GM12878 (cell line): ENCODE measurements at regions not wholly inside any gene's neighbourhood (a gene's known extent, or its start where the extent isn't known, plus 50 kb on each side); places are given as distances from the start of the nearest gene placed in this dataset.

ENCODE experiments used
- KDM1A ChIP-seq: fragments of 200-600 bp; sonication (generic); IDR thresholded peaks from 2 replicates; pipeline ENCODE4 v1.6.1; 2016; ENCODE audit warnings: borderline replicate concordance
- NR2C2 ChIP-seq: IDR thresholded peaks from 2 replicates; pipeline ENCODE4 v1.6.1; 2011; ENCODE audit warnings: borderline replicate concordance, low read depth; ENCODE audit not compliant: control insufficient read depth, insufficient read length
- POLR2AphosphoS5 ChIP-seq: IDR thresholded peaks from 2 replicates; pipeline ENCODE4 v1.6.1; 2011; ENCODE audit warnings: mild to moderate bottlenecking, low read length, inconsistent platforms
- RCOR1 ChIP-seq: conservative IDR thresholded peaks from 2 replicates; pipeline ENCODE4 v1.6.1; 2012; ENCODE audit warnings: low read depth, low read length, improper control_type of control experiment
- ZNF24 ChIP-seq: fragments of 450-650 bp; IDR thresholded peaks from 2 replicates; pipeline ENCODE4 v1.6.1; 2017; ENCODE audit warnings: antibody characterized with exemption, mild to moderate bottlenecking
- TF ChIP-seq, protein P1 (sequence below), 3 experiments: IDR thresholded peaks in 2 of 3; conservative IDR thresholded peaks in 1 of 3; 2 replicates each; pipeline ENCODE4 v1.5.1; 2011; ENCODE audit warnings: low read depth in 3 of 3, low read length in 3 of 3, mild to moderate bottlenecking in 3 of 3, control low read depth in 2 of 3, moderate library complexity in 2 of 3, inconsistent platforms in 1 of 3, mixed read lengths in 1 of 3; ENCODE audit not compliant: control insufficient read depth in 2 of 3, insufficient read depth in 1 of 3; ENCODE audit errors: extremely low read depth in 1 of 3
- TF ChIP-seq, protein P2 (sequence below): fragments of 150-350 bp; IDR thresholded peaks from 2 replicates; pipeline ENCODE4 v1.6.1; 2016; ENCODE audit warnings: low read depth, low read length

DNA sequence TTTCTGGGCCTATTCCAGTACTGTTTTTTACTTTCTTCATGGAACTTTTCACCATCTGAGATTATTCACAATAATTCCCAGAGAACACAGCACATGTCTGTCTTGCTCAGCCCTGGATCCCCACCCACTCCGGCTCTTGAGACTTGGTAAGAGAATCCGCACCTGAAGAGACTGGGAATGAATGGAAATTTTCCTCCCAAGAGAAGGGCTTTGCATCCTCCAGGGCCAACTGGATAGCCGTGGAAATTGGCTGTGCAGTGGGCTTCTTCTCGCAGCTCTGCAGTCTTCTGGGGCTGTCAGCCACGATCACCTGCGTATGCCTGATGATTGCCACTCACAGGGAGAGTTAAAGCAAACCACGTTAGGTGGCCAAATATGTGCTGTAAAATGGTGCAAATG is 159.1 kb downstream of the THBS2 start:
- TF ChIP-seq RCOR1 (no peak), ZNF24 (no peak), NR2C2 (no peak), KDM1A (no peak), POLR2AphosphoS5 (no peak)
- TF ChIP-seq, protein P1, sequence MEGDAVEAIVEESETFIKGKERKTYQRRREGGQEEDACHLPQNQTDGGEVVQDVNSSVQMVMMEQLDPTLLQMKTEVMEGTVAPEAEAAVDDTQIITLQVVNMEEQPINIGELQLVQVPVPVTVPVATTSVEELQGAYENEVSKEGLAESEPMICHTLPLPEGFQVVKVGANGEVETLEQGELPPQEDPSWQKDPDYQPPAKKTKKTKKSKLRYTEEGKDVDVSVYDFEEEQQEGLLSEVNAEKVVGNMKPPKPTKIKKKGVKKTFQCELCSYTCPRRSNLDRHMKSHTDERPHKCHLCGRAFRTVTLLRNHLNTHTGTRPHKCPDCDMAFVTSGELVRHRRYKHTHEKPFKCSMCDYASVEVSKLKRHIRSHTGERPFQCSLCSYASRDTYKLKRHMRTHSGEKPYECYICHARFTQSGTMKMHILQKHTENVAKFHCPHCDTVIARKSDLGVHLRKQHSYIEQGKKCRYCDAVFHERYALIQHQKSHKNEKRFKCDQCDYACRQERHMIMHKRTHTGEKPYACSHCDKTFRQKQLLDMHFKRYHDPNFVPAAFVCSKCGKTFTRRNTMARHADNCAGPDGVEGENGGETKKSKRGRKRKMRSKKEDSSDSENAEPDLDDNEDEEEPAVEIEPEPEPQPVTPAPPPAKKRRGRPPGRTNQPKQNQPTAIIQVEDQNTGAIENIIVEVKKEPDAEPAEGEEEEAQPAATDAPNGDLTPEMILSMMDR (IDR thresholded peaks at IDR 0.05 in 2 of 3, conservative IDR thresholded peaks at IDR 0.05 in 1 of 3; ENCODE audit: control insufficient read depth in 2 of 3, extremely low read depth in 1 of 3, insufficient read depth in 1 of 3, low read depth in 3 of 3, low read length in 3 of 3), result no peak
- TF ChIP-seq, protein P2, sequence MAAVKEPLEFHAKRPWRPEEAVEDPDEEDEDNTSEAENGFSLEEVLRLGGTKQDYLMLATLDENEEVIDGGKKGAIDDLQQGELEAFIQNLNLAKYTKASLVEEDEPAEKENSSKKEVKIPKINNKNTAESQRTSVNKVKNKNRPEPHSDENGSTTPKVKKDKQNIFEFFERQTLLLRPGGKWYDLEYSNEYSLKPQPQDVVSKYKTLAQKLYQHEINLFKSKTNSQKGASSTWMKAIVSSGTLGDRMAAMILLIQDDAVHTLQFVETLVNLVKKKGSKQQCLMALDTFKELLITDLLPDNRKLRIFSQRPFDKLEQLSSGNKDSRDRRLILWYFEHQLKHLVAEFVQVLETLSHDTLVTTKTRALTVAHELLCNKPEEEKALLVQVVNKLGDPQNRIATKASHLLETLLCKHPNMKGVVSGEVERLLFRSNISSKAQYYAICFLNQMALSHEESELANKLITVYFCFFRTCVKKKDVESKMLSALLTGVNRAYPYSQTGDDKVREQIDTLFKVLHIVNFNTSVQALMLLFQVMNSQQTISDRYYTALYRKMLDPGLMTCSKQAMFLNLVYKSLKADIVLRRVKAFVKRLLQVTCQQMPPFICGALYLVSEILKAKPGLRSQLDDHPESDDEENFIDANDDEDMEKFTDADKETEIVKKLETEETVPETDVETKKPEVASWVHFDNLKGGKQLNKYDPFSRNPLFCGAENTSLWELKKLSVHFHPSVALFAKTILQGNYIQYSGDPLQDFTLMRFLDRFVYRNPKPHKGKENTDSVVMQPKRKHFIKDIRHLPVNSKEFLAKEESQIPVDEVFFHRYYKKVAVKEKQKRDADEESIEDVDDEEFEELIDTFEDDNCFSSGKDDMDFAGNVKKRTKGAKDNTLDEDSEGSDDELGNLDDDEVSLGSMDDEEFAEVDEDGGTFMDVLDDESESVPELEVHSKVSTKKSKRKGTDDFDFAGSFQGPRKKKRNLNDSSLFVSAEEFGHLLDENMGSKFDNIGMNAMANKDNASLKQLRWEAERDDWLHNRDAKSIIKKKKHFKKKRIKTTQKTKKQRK, result no peak
